Caco-2 (cell line): ENCODE measurements at regions not wholly inside any gene's neighbourhood (a gene's known extent, or its start where the extent isn't known, plus 50 kb on each side); places are given as distances from the start of the nearest gene placed in this dataset.

Experiments used
- BruUV-seq: library from RNA; stranded (reverse); fragments of 400-500 nt; replicated peaks from 2 replicates; lab custom pipeline; 2021; lab: Mats Ljungman, UMichigan
- CTCF ChIA-PET: fragments of 300-600 bp; sonication (Branson Sonifier 250); formaldehyde crosslinking; loops from one replicate; lab custom pipeline; 2022; ENCODE audit warnings: antibody characterized with exemption; lab: Charles Lee
- POLR2A ChIA-PET: fragments of 300-600 bp; sonication (Branson Sonifier 250); formaldehyde crosslinking; loops from one replicate; lab custom pipeline; 2022; ENCODE audit warnings: antibody characterized with exemption; lab: Charles Lee
- DNase-seq, 2 experiments: peaks; one replicate each; pipeline versions ENCODE4 v3.0.0 to v3.0.0-alpha.2; 2020 to 2022
- H3K27me3 ChIP-seq: replicated peaks from 2 replicates; pipeline ENCODE4 v1.6.0; 2011; ENCODE audit warnings: low read length; ENCODE audit not compliant: control insufficient read depth, insufficient read depth
- H3K36me3 ChIP-seq: 2 replicates; pipeline ENCODE4 v1.5.1; 2011; ENCODE audit warnings: low read length; ENCODE audit not compliant: control insufficient read depth, insufficient read depth
- H3K4me1 ChIP-seq: fragments of 250-450 bp; sonication (Bioruptor Pico); 2 replicates; pipeline ENCODE4 v1.5.1; 2020; ENCODE audit warnings: mild to moderate bottlenecking
- H3K4me3 ChIP-seq: 2 replicates; pipeline ENCODE4 v1.5.1; 2011; ENCODE audit warnings: low read depth, mild to moderate bottlenecking, control low read depth, low read length
- H3K9me3 ChIP-seq: fragments of 250-450 bp; sonication (Bioruptor Pico); 2 replicates; pipeline ENCODE4 v1.5.1; 2020; ENCODE audit warnings: mild to moderate bottlenecking, moderate library complexity
- H3K27ac Mint-ChIP-seq: one replicate; pipeline ENCODE4 v1.8.0; 2022; ENCODE audit warnings: mixed read lengths; ENCODE audit not compliant: unreplicated experiment
- H3K27me3 Mint-ChIP-seq: one replicate; pipeline ENCODE4 v1.8.0; 2022; ENCODE audit warnings: mixed read lengths; ENCODE audit not compliant: insufficient read depth, unreplicated experiment
- H3K36me3 Mint-ChIP-seq: one replicate; pipeline ENCODE4 v1.8.0; 2022; ENCODE audit warnings: mild to moderate bottlenecking, mixed read lengths; ENCODE audit not compliant: insufficient read depth, unreplicated experiment
- H3K4me1 Mint-ChIP-seq: one replicate; pipeline ENCODE4 v1.8.0; 2022; ENCODE audit warnings: low read depth, mixed read lengths; ENCODE audit not compliant: unreplicated experiment
- H3K4me3 Mint-ChIP-seq: one replicate; pipeline ENCODE4 v1.8.0; 2022; ENCODE audit warnings: mild to moderate bottlenecking, moderate library complexity, mixed read lengths; ENCODE audit not compliant: unreplicated experiment
- H3K9me3 Mint-ChIP-seq: one replicate; pipeline ENCODE4 v1.8.0; 2022; ENCODE audit warnings: mixed read lengths; ENCODE audit not compliant: unreplicated experiment
- CTCF ChIP-seq, 2 experiments: fragments of 200-600 bp in 1 of 2; IDR thresholded peaks; 1 replicate in 1 of 2; 2 replicates in 1 of 2; pipeline versions ENCODE4 v1.5.1 to v1.8.0; 2011 to 2022; ENCODE audit warnings: antibody characterized with exemption in 1 of 2, control low read depth in 1 of 2, inconsistent platforms in 1 of 2, low read depth in 1 of 2, low read length in 1 of 2, mild to moderate bottlenecking in 1 of 2, moderate library complexity in 1 of 2; ENCODE audit not compliant: insufficient read depth in 1 of 2, severe bottlenecking in 1 of 2, unreplicated experiment in 1 of 2
- intact Hi-C: fragments of 100-400 bp; cut with micrococcal nuclease; formaldehyde crosslinking; loops from one replicate; pipeline ENCODE4 v1.10.0; 2022; ENCODE audit not compliant: unreplicated experiment

GRCh38 chr22:27445881-27446280, 355.7 kb downstream of the MN1 start:
- no peak overlapping the region for H3K27ac Mint-ChIP-seq
- no TSS peak for BruUV-seq
- no peak overlapping the region for H3K4me3 Mint-ChIP-seq
- no peak for TF ChIP-seq CTCF (IDR thresholded peaks at IDR 0.05; ENCODE audit: insufficient read depth in 1 of 2, low read depth in 1 of 2, low read length in 1 of 2, severe bottlenecking in 1 of 2, unreplicated experiment in 1 of 2)
- intact Hi-C loops: no loop called here
- peaks cover 6% of the 10 kb centered on the region for H3K27me3 Mint-ChIP-seq
- no peaks in the 10 kb centered on the region for H3K9me3 ChIP-seq
- ChIA-PET POLR2A (no interaction called here), CTCF (no interaction called here)
- no peak overlapping the region for H3K4me3 ChIP-seq
- no peaks in the 10 kb centered on the region for H3K9me3 Mint-ChIP-seq
- no peaks in the 10 kb centered on the region for H3K4me1 Mint-ChIP-seq
- H3K36me3 ChIP-seq: no peaks in the 10 kb centered on the region
- H3K27me3 ChIP-seq: no peaks in the 10 kb centered on the region
- DNase-seq: no peak
- no peaks in the 10 kb centered on the region for H3K36me3 Mint-ChIP-seq
- H3K4me1 ChIP-seq: no peaks in the 10 kb centered on the region

GRCh38 chr22:27447289-27447688, 354.3 kb downstream of the MN1 start:
- H3K4me3 ChIP-seq: no peak overlapping the region
- peaks cover 12% of the 10 kb centered on the region for H3K27me3 Mint-ChIP-seq
- no peaks in the 10 kb centered on the region for H3K9me3 ChIP-seq
- no peak for DNase-seq
- BruUV-seq: no TSS peak
- H3K4me1 Mint-ChIP-seq: no peaks in the 10 kb centered on the region
- intact Hi-C loops: no loop called here
- no peak overlapping the region for H3K27ac Mint-ChIP-seq
- no peaks in the 10 kb centered on the region for H3K9me3 Mint-ChIP-seq
- TF ChIP-seq CTCF (IDR thresholded peaks at IDR 0.05; ENCODE audit: insufficient read depth in 1 of 2, low read depth in 1 of 2, low read length in 1 of 2, severe bottlenecking in 1 of 2, unreplicated experiment in 1 of 2): no peak
- H3K4me1 ChIP-seq: no peaks in the 10 kb centered on the region
- ChIA-PET CTCF (no interaction called here), POLR2A (no interaction called here)
- H3K36me3 ChIP-seq: no peaks in the 10 kb centered on the region
- no peaks in the 10 kb centered on the region for H3K36me3 Mint-ChIP-seq
- no peaks in the 10 kb centered on the region for H3K27me3 ChIP-seq
- no peak overlapping the region for H3K4me3 Mint-ChIP-seq

- no peaks in the 10 kb centered on the region for H3K27me3 ChIP-seq
- no peak for TF ChIP-seq CTCF (IDR thresholded peaks at IDR 0.05; ENCODE audit: insufficient read depth in 1 of 2, low read depth in 1 of 2, low read length in 1 of 2, severe bottlenecking in 1 of 2, unreplicated experiment in 1 of 2)
- no peak overlapping the region for H3K27ac Mint-ChIP-seq
These were observed 351.1 kb downstream of the MN1 start for GRCh38 chr22:27450448-27450847.

More at GRCh38 chr22:27450448-27450847, 351.1 kb downstream of the MN1 start:
- BruUV-seq: no TSS peak
- no peak overlapping the region for H3K4me3 ChIP-seq
- H3K36me3 ChIP-seq: no peaks in the 10 kb centered on the region
- no peak for DNase-seq
- H3K4me1 ChIP-seq: no peaks in the 10 kb centered on the region
- no peaks in the 10 kb centered on the region for H3K36me3 Mint-ChIP-seq
- intact Hi-C loops: no loop called here
- H3K9me3 ChIP-seq: no peaks in the 10 kb centered on the region
- no peaks in the 10 kb centered on the region for H3K9me3 Mint-ChIP-seq
- no peaks in the 10 kb centered on the region for H3K4me1 Mint-ChIP-seq
- H3K4me3 Mint-ChIP-seq: no peak overlapping the region
- POLR2A ChIA-PET: no interaction called here
- CTCF ChIA-PET: no interaction called here
- H3K27me3 Mint-ChIP-seq: peaks cover 9% of the 10 kb centered on the region
